Activated CD4-positive, alpha-beta T cell treated with anti-CD3 and anti-CD28 coated beads, Interleukin-2, amount 10 ng/mL, durations not matched to agents 24 days and 14 days (primary cell): ENCODE measurements at regions not wholly inside any gene's neighbourhood (a gene's known extent, or its start where the extent isn't known, plus 50 kb on each side); places are given as distances from the start of the nearest gene placed in this dataset.

ENCODE experiments used
- DNase-seq: peaks from one replicate; pipeline ENCODE4 v3.0.0; 2022
- H3K27ac Mint-ChIP-seq: one replicate; pipeline ENCODE4 v1.8.0; 2022; ENCODE audit warnings: mild to moderate bottlenecking, mixed read lengths
- H3K27me3 Mint-ChIP-seq: one replicate; pipeline ENCODE4 v1.8.0; 2022; ENCODE audit warnings: mixed read lengths
- H3K36me3 Mint-ChIP-seq: one replicate; pipeline ENCODE4 v1.8.0; 2022; ENCODE audit warnings: low read depth, mild to moderate bottlenecking, mixed read lengths
- H3K4me1 Mint-ChIP-seq: one replicate; pipeline ENCODE4 v1.8.0; 2021; ENCODE audit warnings: mixed read lengths
- H3K4me3 Mint-ChIP-seq: one replicate; pipeline ENCODE4 v1.8.0; 2022; ENCODE audit warnings: mild to moderate bottlenecking, moderate library complexity, mixed read lengths
- H3K9me3 Mint-ChIP-seq: one replicate; pipeline ENCODE4 v1.8.0; 2021; ENCODE audit warnings: mixed read lengths
- intact Hi-C: fragments of 100-400 bp; cut with micrococcal nuclease; formaldehyde crosslinking; loops from one replicate; pipeline ENCODE4 v1.15.1; 2023

GRCh38 chr1:8090241-8090702 lies 64.2 kb upstream of the ERRFI1 start:
- intact Hi-C loops, result no loop called here
- no peak overlapping the region for H3K4me3 Mint-ChIP-seq
- H3K36me3 Mint-ChIP-seq, result no peaks in the 10 kb centered on the region
- peak overlapping the region; percentile 46 for H3K27ac Mint-ChIP-seq
- H3K4me1 Mint-ChIP-seq, result peaks cover 26% of the 10 kb centered on the region
- no peak for DNase-seq
- no peaks in the 10 kb centered on the region for H3K9me3 Mint-ChIP-seq
- H3K27me3 Mint-ChIP-seq, result peaks cover 9% of the 10 kb centered on the region

GRCh38 chr1:8089535-8090228 lies 63.6 kb upstream of the ERRFI1 start:
- Mint-ChIP-seq H3K27ac (peak overlapping the region; percentile 57), H3K27me3 (peaks cover 13% of the 10 kb centered on the region), H3K36me3 (no peaks in the 10 kb centered on the region), H3K9me3 (no peaks in the 10 kb centered on the region), H3K4me1 (peaks cover 20% of the 10 kb centered on the region), H3K4me3 (peak overlapping the region; percentile 4)
- DNase-seq, result no peak
- intact Hi-C loops, result no loop called here

- Mint-ChIP-seq H3K36me3 (no peaks in the 10 kb centered on the region), H3K27me3 (peaks cover 11% of the 10 kb centered on the region), H3K27ac (no peak overlapping the region), H3K4me3 (no peak overlapping the region), H3K4me1 (peaks cover 12% of the 10 kb centered on the region), H3K9me3 (no peaks in the 10 kb centered on the region)
- DNase-seq, result no peak
- intact Hi-C loops, result no loop called here
These were observed 59.9 kb upstream of the ERRFI1 start for GRCh38 chr1:8086055-8086454.

- H3K4me3 Mint-ChIP-seq, result no peak overlapping the region
- peaks cover 15% of the 10 kb centered on the region for H3K27me3 Mint-ChIP-seq
- intact Hi-C loops, result no loop called here
- peaks cover 7% of the 10 kb centered on the region for H3K4me1 Mint-ChIP-seq
- no peak overlapping the region for H3K27ac Mint-ChIP-seq
- H3K9me3 Mint-ChIP-seq, result no peaks in the 10 kb centered on the region
- DNase-seq, result no peak
- no peaks in the 10 kb centered on the region for H3K36me3 Mint-ChIP-seq
These were observed 58.8 kb upstream of the ERRFI1 start for GRCh38 chr1:8084913-8085312.

GRCh38 chr1:8083739-8084484 lies 57.8 kb upstream of the ERRFI1 start:
- Mint-ChIP-seq H3K4me3 (no peak overlapping the region), H3K9me3 (no peaks in the 10 kb centered on the region), H3K4me1 (no peaks in the 10 kb centered on the region), H3K36me3 (no peaks in the 10 kb centered on the region), H3K27me3 (peaks cover 15% of the 10 kb centered on the region), H3K27ac (no peak overlapping the region)
- no peak for DNase-seq
- intact Hi-C loops, result no loop called here

GRCh38 chr1:8082945-8083344 lies 56.8 kb upstream of the ERRFI1 start:
- Mint-ChIP-seq H3K27me3 (peaks cover 15% of the 10 kb centered on the region), H3K4me3 (no peak overlapping the region), H3K4me1 (peaks cover 3% of the 10 kb centered on the region), H3K36me3 (no peaks in the 10 kb centered on the region), H3K27ac (no peak overlapping the region), H3K9me3 (no peaks in the 10 kb centered on the region)
- DNase-seq, result no peak
- intact Hi-C loops, result no loop called here

- H3K27ac Mint-ChIP-seq, result no peak overlapping the region
- intact Hi-C loops, result no loop called here
- H3K4me1 Mint-ChIP-seq, result peaks cover 3% of the 10 kb centered on the region
- H3K9me3 Mint-ChIP-seq, result no peaks in the 10 kb centered on the region
- H3K4me3 Mint-ChIP-seq, result no peak overlapping the region
- peaks cover 13% of the 10 kb centered on the region for H3K27me3 Mint-ChIP-seq
- no peaks in the 10 kb centered on the region for H3K36me3 Mint-ChIP-seq
- DNase-seq, result no peak
These were observed 52.1 kb upstream of the ERRFI1 start for GRCh38 chr1:8078176-8078671.

- intact Hi-C loops, result no loop called here
- H3K4me3 Mint-ChIP-seq, result no peak overlapping the region
- DNase-seq, result no peak
- H3K27me3 Mint-ChIP-seq, result peaks cover 13% of the 10 kb centered on the region
- no peaks in the 10 kb centered on the region for H3K36me3 Mint-ChIP-seq
- H3K4me1 Mint-ChIP-seq, result peaks cover 3% of the 10 kb centered on the region
- no peak overlapping the region for H3K27ac Mint-ChIP-seq
- H3K9me3 Mint-ChIP-seq, result no peaks in the 10 kb centered on the region
These were observed 51.5 kb upstream of the ERRFI1 start for GRCh38 chr1:8077602-8078001.

GRCh38 chr1:8077120-8077573 lies 51.0 kb upstream of the ERRFI1 start:
- intact Hi-C loops, result no loop called here
- Mint-ChIP-seq H3K4me3 (no peak overlapping the region), H3K9me3 (no peaks in the 10 kb centered on the region), H3K4me1 (peaks cover 3% of the 10 kb centered on the region), H3K27me3 (peaks cover 15% of the 10 kb centered on the region), H3K36me3 (no peaks in the 10 kb centered on the region), H3K27ac (no peak overlapping the region)
- DNase-seq, result no peak

GRCh38 chr1:8076176-8076575 lies 50.1 kb upstream of the ERRFI1 start:
- no peaks in the 10 kb centered on the region for H3K36me3 Mint-ChIP-seq
- no peak for DNase-seq
- no peaks in the 10 kb centered on the region for H3K9me3 Mint-ChIP-seq
- intact Hi-C loops, result no loop called here
- no peak overlapping the region for H3K4me3 Mint-ChIP-seq
- no peak overlapping the region for H3K27ac Mint-ChIP-seq
- H3K27me3 Mint-ChIP-seq, result peaks cover 16% of the 10 kb centered on the region
- peaks cover 3% of the 10 kb centered on the region for H3K4me1 Mint-ChIP-seq
